ENCODE measurements at regions not wholly inside any gene's neighbourhood (a gene's known extent, or its start where the extent isn't known, plus 50 kb on each side); places are given as distances from the start of the nearest gene placed in this dataset.
"Not testable (repeated sequence)": the region's sequence is repeated elsewhere in the genome, so short reads cannot be mapped to it uniquely, and the experiment has no call there.

DNA sequence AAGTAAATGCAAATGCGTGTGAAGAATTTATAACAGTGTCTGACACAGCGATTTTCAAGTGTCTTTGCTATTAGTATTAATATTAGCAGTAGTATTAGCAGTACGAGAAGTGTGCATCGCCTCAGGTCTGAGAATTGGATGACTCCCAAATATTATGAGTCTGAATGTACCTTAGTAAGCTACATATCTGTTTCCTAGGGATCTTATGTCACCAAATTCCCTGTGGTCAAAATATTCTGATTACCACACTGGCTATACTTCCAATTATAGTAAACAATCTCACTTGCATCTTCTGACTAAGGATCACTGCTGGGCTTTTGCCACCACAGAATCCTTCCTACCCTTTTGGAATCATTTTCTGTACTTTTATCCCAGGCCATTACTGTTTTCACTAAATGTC is 396.0 kb upstream of the MIS18BP1 start:
- in situ Hi-C loops (cut with MboI; ENCODE audit: low sequenced_read_pairs): no loop called here
- no peak for DNase-seq (ENCODE audit: low spot score in 2 of 2)
- no peaks in the 10 kb centered on the region for H3K9me3 ChIP-seq
- H3K4me1 ChIP-seq: no peaks in the 10 kb centered on the region
- H3K27me3 ChIP-seq (ENCODE audit: low read depth): no peaks in the 10 kb centered on the region
- H3K4me3 ChIP-seq: no peak overlapping the region
- no peaks in the 10 kb centered on the region for H3K36me3 ChIP-seq (replicated peaks)

DNA sequence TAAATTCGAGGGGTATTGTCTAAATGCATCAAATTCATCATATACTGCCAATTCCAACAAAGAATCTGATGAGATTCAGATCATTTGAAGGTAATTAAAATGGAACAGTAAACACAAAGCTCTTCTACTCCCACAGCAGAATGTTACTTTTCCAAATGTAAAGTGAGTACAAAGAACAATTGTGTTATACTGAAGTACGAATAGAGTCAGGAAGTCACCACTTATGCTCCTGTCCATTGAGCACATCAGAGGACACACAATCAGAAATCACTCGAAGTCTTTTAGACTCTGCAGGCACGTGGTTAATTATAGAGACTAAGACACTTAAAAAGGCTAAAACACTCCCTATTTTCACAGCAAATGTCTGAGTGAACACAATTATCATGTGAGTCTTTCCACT is 388.5 kb upstream of the MIS18BP1 start:
- Histone ChIP-seq H3K4me1 (no peaks in the 10 kb centered on the region), H3K4me3 (no peak overlapping the region), H3K9me3 (no peaks in the 10 kb centered on the region), H3K27me3 (ENCODE audit: low read depth) (no peaks in the 10 kb centered on the region), H3K36me3 (replicated peaks) (no peaks in the 10 kb centered on the region)
- no peak for DNase-seq (ENCODE audit: low spot score in 2 of 2)
- in situ Hi-C loops (cut with MboI; ENCODE audit: low sequenced_read_pairs): no loop called here

DNA sequence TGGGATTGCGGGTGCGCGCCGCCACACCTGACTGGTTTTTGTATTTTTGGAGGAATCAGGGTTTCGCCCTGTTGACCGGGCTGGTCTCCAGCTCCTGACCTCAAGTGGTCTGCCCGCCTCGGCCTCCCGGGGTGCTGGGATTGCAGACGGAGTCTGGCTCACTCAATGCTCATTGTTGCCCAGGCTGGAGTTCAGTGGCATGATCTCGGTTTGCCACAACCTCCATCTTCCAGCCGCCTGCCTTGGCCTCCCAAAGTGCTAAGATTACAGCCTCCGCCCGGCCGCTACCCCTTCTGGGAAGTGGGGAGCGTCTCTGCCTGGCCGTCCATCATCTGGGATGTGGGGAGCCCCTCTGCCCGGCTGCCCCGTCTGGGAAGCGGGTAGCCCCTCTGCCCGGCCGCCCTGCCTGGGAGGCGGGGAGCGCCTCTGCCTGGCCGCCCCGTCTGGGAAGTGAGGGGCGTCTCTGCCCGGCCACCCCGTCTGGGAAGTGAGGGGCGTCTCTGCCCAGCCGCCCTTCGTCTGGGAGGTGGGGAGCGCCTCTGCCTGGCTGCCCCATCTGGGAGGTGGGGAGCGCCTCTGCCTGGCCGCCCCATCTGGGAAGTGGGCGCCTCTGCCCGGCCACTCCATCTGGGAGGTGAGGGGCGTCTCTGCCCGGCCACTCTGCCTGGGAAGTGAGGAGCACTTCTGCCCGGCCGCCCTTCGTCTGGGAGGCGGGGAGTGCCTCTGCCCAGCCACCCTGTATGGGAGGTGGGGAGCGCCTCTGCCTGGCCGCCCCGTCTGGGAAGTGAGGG is 381.8 kb upstream of the MIS18BP1 start:
- H3K4me1 ChIP-seq; H3K9me3 ChIP-seq; DNase-seq (ENCODE audit: low spot score in 2 of 2); in situ Hi-C loops (cut with MboI; ENCODE audit: low sequenced_read_pairs); H3K27me3 ChIP-seq (ENCODE audit: low read depth); H3K36me3 ChIP-seq (replicated peaks); H3K4me3 ChIP-seq: not testable (repeated sequence)

DNA sequence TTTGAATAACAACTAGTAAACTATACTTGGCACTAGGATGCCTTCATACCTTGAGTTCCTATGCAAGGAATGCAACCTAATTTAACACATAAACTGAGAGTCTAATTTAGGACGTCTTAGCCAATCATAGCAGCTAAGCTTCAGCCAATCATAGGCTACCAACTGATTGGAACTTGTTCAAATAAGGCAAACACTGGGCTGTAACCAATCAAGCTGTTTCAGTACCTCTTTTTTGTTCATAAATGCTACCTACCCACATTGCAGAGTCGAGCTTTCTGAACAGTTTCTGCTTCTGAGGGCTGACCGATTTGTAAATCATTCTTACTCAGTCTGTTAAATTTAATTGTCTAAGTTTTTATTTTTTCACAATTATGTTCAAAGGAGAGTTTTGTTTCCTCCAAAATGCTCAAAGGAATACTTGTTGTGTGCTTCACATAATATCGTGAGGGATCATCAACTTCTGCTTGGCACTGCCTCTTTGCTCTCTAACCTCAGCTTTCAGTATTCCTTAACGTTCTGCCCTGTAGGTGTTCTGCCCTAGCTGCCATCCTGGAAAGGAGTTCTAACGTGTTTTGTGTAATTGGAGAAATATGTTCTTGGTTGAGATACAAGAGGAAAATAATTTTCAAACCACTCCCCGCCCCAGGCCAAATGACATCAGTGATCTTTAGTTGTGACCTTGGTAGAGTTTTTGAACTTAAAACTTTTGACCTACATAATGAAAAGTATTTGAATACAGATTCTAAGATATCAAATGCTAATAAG is 380.4 kb upstream of the MIS18BP1 start:
- Histone ChIP-seq H3K4me3 (no peak overlapping the region), H3K4me1 (no peaks in the 10 kb centered on the region), H3K36me3 (replicated peaks) (no peaks in the 10 kb centered on the region), H3K9me3 (no peaks in the 10 kb centered on the region), H3K27me3 (ENCODE audit: low read depth) (no peaks in the 10 kb centered on the region)
- in situ Hi-C loops (cut with MboI; ENCODE audit: low sequenced_read_pairs): no loop called here
- no peak for DNase-seq (ENCODE audit: low spot score in 2 of 2)

DNA sequence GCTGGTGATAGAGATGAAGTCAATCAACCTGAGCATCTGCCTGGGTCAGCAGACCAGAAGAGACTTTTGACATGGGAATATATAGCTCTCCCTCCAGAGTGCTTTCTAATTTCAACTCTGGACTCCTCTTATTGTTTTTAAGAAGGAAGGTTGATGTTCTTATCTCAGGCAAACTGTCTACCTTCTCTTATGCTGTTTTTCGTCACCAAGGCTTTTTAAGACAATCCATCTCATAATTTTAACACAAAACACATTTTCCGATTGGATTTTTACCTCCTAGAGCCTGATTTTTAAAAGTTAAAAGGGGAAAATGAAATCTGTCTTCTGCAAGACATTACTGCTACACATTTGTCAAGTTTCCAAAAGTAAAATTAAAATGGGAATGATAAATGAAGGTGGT is 368.7 kb upstream of the MIS18BP1 start:
- Histone ChIP-seq H3K36me3 (replicated peaks) (no peaks in the 10 kb centered on the region), H3K27me3 (ENCODE audit: low read depth) (no peaks in the 10 kb centered on the region; the same call in 1 of the 2 replicates), H3K4me3 (no peak overlapping the region), H3K4me1 (no peaks in the 10 kb centered on the region), H3K9me3 (no peaks in the 10 kb centered on the region)
- no peak for DNase-seq (ENCODE audit: low spot score in 2 of 2)
- in situ Hi-C loops (cut with MboI; ENCODE audit: low sequenced_read_pairs): no loop called here

DNA sequence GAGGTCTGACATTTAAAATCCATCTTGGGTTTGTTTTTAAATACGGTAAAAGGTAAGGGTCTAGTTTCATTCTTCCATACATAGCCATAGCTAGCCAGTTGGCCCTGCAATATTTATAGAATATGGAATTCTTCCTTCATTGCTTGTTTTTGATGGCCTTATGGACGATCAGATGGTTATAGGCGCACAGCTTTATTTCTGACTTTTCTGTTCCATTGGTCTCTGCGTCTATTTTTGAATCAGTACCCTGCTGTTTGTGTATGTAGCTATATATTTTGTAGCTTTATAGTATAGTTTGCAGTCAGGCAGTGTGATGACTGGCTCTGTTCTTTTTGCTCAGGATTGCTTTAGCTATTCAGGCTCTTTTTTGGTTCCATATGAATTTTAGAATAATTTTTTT is 366.8 kb upstream of the MIS18BP1 start:
- in situ Hi-C loops (cut with MboI; ENCODE audit: low sequenced_read_pairs): no loop called here
- Histone ChIP-seq H3K4me3 (no peak overlapping the region), H3K27me3 (ENCODE audit: low read depth) (no peaks in the 10 kb centered on the region; the same call in 1 of the 2 replicates)

DNA sequence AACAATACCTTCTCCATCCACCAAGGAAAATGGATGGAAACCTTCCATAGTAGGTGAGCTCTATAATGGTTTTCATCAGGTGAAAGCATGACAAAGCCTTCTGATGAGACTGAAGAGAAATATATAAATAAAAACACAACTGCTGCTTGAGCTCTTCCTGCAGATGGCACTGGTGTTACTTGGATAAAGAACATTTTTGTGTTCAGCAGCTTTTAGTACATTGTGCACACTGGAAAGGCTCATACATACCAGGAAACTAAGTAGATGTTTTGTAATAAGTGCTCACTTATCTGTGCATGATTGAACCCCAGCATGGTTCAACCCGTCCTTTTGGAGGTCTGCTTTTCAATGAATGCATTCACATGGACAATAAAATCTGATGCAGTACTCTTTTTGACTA is 357.3 kb upstream of the MIS18BP1 start:
- DNase-seq (ENCODE audit: low spot score in 2 of 2): peak; percentile 15 to 23
- in situ Hi-C loops (cut with MboI; ENCODE audit: low sequenced_read_pairs): no loop called here
- Histone ChIP-seq H3K27me3 (ENCODE audit: low read depth) (no peaks in the 10 kb centered on the region), H3K9me3 (no peaks in the 10 kb centered on the region), H3K4me3 (no peak overlapping the region), H3K36me3 (replicated peaks) (no peaks in the 10 kb centered on the region), H3K4me1 (no peaks in the 10 kb centered on the region)

More for the DNA sequence above, 366.8 kb upstream of the MIS18BP1 start:
- H3K4me1 ChIP-seq: no peaks in the 10 kb centered on the region
- H3K36me3 ChIP-seq (replicated peaks): no peaks in the 10 kb centered on the region
- no peaks in the 10 kb centered on the region for H3K9me3 ChIP-seq
- no peak for DNase-seq (ENCODE audit: low spot score in 2 of 2)

DNA sequence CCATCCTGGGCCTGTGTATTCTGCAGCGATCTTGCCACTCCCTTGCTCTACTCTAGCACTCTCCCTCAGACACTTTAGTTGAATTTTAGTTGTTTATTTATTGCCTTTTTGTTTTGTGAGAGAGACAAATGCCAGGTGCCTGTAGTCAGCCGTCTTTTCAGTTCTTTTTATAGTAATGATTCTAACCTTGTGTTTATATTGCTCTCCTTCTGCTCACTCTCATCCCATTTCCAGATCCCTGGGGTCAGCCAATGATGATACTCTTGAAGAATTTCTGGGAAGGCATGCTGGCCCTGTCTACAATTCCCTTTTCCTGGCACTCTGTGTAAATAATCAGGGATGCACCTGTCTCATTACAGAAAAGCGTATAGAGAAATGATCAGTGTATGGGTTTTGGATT is 334.1 kb upstream of the MIS18BP1 start:
- Histone ChIP-seq H3K4me3 (no peak overlapping the region), H3K4me1 (no peaks in the 10 kb centered on the region), H3K9me3 (no peaks in the 10 kb centered on the region), H3K27me3 (ENCODE audit: low read depth) (no peaks in the 10 kb centered on the region), H3K36me3 (replicated peaks) (no peaks in the 10 kb centered on the region)
- in situ Hi-C loops (cut with MboI; ENCODE audit: low sequenced_read_pairs): no loop called here
- no peak for DNase-seq (ENCODE audit: low spot score in 2 of 2)

DNA sequence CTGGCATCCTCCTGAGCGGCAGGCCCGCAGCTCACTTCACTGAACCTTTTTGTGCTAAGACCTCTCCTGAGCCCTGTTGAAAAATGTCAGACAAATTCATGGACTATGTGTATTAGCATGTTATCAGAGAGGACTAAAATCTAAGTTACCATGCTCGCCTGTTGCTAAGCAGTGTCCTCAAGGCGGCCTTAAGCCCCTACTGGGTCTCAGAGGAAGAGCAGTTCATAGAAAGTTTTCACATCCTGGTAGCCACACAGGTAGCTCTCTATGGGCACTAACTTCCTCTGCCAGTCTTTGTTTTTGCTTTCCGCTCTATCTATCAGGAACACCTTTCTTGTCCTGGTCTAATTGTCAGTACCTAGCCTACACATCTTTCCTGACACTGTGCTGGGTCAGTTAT is 306.6 kb upstream of the MIS18BP1 start:
- in situ Hi-C loops (cut with MboI; ENCODE audit: low sequenced_read_pairs): no loop called here
- DNase-seq (ENCODE audit: low spot score in 2 of 2): no peak
- Histone ChIP-seq H3K9me3 (no peaks in the 10 kb centered on the region), H3K27me3 (ENCODE audit: low read depth) (peaks cover 3% of the 10 kb centered on the region; the same call in 1 of the 2 replicates), H3K4me3 (no peak overlapping the region), H3K36me3 (replicated peaks) (no peaks in the 10 kb centered on the region), H3K4me1 (no peaks in the 10 kb centered on the region)

DNA sequence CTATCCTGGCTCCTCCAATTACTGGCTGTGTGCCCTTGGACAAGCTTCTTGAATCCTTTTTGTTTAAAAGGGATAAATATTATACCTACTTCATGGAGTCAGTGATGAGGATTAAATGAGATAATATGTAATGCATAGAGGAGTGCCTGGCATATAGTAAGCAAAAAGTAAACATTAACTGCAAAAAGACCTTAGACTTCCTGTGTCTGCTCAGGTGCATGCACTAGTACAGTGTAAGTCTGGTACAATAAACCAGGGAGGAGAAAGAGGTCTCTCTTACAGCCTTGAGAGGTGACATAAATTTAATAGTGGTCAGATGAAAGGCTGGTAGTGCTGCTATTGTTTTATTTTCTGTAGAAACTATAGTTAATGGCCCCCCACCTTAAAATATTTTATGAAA is 305.2 kb upstream of the MIS18BP1 start:
- Histone ChIP-seq H3K27me3 (ENCODE audit: low read depth) (peaks cover 3% of the 10 kb centered on the region; the same call in 1 of the 2 replicates), H3K4me3 (no peak overlapping the region), H3K36me3 (replicated peaks) (no peaks in the 10 kb centered on the region), H3K4me1 (no peaks in the 10 kb centered on the region), H3K9me3 (no peaks in the 10 kb centered on the region)
- DNase-seq (ENCODE audit: low spot score in 2 of 2): no peak
- in situ Hi-C loops (cut with MboI; ENCODE audit: low sequenced_read_pairs): no loop called here

DNA sequence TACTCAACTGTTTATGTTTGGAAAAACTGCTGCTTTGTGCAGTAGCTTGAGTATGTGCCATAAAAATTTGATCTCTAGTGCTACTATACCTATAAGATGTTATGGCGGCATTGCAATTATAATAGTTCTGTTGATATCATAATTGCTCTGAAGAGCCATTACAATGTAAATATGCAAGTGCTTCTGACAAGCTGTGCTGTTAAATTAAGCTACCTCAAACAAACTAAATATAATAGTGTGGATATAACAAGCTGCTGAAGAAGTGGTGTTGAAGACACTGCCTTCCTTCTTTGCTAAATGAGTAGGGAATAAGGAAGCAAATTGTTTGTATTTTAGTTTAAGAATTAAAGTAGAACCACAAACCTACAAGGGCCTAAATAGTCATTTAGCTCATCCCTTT is 301.0 kb upstream of the MIS18BP1 start:
- Histone ChIP-seq H3K4me1 (no peaks in the 10 kb centered on the region), H3K9me3 (no peaks in the 10 kb centered on the region), H3K4me3 (no peak overlapping the region), H3K36me3 (replicated peaks) (no peaks in the 10 kb centered on the region), H3K27me3 (ENCODE audit: low read depth) (peaks cover 3% of the 10 kb centered on the region; the same call in 1 of the 2 replicates)
- in situ Hi-C loops (cut with MboI; ENCODE audit: low sequenced_read_pairs): no loop called here
- no peak for DNase-seq (ENCODE audit: low spot score in 2 of 2)

DNA sequence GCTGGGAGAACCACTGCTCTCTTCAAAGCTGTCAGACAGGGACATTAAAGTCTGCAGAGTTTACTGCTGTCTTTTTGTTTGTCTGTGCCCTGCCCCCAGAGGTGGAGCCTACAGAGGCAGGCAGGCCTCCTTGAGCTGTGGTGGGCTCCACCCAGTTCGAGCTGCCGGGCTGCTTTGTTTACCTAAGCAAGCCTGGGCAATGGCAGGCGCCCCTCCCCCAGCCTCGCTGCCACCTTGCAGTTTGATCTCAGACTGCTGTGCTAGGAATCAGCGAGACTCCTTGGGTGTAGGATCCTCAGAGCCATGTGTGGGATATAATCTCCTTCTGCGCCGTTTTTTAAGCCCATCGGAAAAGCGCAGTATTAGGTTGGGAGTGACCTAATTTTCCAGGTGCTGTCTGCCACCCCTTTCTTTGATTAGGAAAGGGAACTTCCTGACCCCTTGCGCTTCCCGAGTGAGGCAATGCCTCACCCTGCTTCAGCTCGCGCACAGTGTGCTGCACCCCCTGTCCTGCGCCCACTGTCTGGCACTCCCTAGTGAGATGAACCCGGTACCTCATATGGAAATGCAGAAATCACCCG is 298.3 kb upstream of the MIS18BP1 start:
- H3K9me3 ChIP-seq; H3K4me1 ChIP-seq; H3K36me3 ChIP-seq (replicated peaks); in situ Hi-C loops (cut with MboI; ENCODE audit: low sequenced_read_pairs); H3K4me3 ChIP-seq; H3K27me3 ChIP-seq (ENCODE audit: low read depth): not testable (repeated sequence)
- peak in 1 of 2 experiments; percentile 13 for DNase-seq (ENCODE audit: low spot score in 2 of 2)

DNA sequence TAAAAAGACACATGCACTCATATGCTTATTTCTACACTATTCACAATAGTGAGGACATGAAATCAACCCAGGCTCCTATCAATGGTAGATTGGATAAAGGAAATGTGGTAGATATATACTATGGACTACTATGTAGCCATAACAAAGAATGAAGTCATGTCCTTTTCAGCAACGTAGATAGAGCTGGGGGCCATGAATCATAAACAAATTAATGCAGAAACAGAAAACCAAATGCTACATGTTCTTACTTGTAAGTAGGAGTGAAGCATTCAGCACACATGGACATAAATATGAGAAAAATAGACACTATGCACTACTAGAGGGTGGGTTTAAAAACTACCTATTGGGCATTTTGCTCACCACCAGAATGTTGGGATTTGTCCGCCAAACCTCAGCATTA is 278.0 kb upstream of the MIS18BP1 start:
- no peaks in the 10 kb centered on the region for H3K36me3 ChIP-seq (replicated peaks)
- no peaks in the 10 kb centered on the region for H3K27me3 ChIP-seq (ENCODE audit: low read depth)
- no peaks in the 10 kb centered on the region for H3K4me1 ChIP-seq
- H3K4me3 ChIP-seq: no peak overlapping the region
- no peaks in the 10 kb centered on the region for H3K9me3 ChIP-seq
- in situ Hi-C loops (cut with MboI; ENCODE audit: low sequenced_read_pairs): loop anchor here (25.0 kb wide), 1 partner anchor 244 kb away; no protein-coding TSS in a partner anchor
- no peak for DNase-seq (ENCODE audit: low spot score in 2 of 2)

Measured in HAP-1 (cell line).